ENCODE measurements at regions not wholly inside any gene's neighbourhood (a gene's known extent, or its start where the extent isn't known, plus 50 kb on each side); places are given as distances from the start of the nearest gene placed in this dataset.

- ATAC-seq (no peak), DNase-seq (no peak)
- Mint-ChIP-seq H3K27me3 (peaks cover 2% of the 10 kb centered on the region), H3K27ac (no peak overlapping the region), H3K36me3 (ENCODE audit: low read depth) (no peaks in the 10 kb centered on the region), H3K9me3 (no peaks in the 10 kb centered on the region), H3K4me3 (no peak overlapping the region), H3K4me1 (ENCODE audit: low read depth) (no peaks in the 10 kb centered on the region)
- ChIA-PET POLR2A (interaction anchor here (1.3 kb wide), 1 partner anchor 33 kb away, joined by 3 read pairs; no protein-coding TSS in a partner anchor), CTCF (no interaction called here)
- intact Hi-C loops (cut with micrococcal nuclease) = no loop called here
- TF ChIP-seq CTCF (IDR thresholded peaks at IDR 0.05) = no peak
Measured at GRCh38 chr1:244150071-244150470, 99.0 kb downstream of the ZBTB18 start.

GRCh38 chr1:244150665-244151064 is 99.6 kb downstream of the ZBTB18 start:
- peaks cover 2% of the 10 kb centered on the region for H3K27me3 Mint-ChIP-seq
- ATAC-seq (peak; percentile 27), DNase-seq (no peak)
- POLR2A ChIA-PET = interaction anchor here (1.3 kb wide), 1 partner anchor 33 kb away, joined by 3 read pairs; no protein-coding TSS in a partner anchor
- no peaks in the 10 kb centered on the region for H3K9me3 Mint-ChIP-seq
- TF ChIP-seq CTCF (IDR thresholded peaks at IDR 0.05) = no peak
- CTCF ChIA-PET = no interaction called here
- H3K36me3 Mint-ChIP-seq (ENCODE audit: low read depth) = no peaks in the 10 kb centered on the region
- H3K27ac Mint-ChIP-seq = no peak overlapping the region
- no peaks in the 10 kb centered on the region for H3K4me1 Mint-ChIP-seq (ENCODE audit: low read depth)
- no peak overlapping the region for H3K4me3 Mint-ChIP-seq
- intact Hi-C loops (cut with micrococcal nuclease) = no loop called here

GRCh38 chr1:244151537-244151936 is 100.5 kb downstream of the ZBTB18 start:
- Mint-ChIP-seq H3K4me3 (no peak overlapping the region), H3K27me3 (no peaks in the 10 kb centered on the region), H3K9me3 (no peaks in the 10 kb centered on the region), H3K36me3 (ENCODE audit: low read depth) (no peaks in the 10 kb centered on the region), H3K4me1 (ENCODE audit: low read depth) (no peaks in the 10 kb centered on the region), H3K27ac (no peak overlapping the region)
- no peak for DNase-seq
- no peak for TF ChIP-seq CTCF (IDR thresholded peaks at IDR 0.05)
- CTCF ChIA-PET = no interaction called here
- intact Hi-C loops (cut with micrococcal nuclease) = no loop called here
- POLR2A ChIA-PET = interaction anchor here (1.3 kb wide), 1 partner anchor 34 kb away, joined by 3 read pairs; no protein-coding TSS in a partner anchor
- no peak for ATAC-seq

GRCh38 chr1:244154508-244154871 is 103.4 kb downstream of the ZBTB18 start:
- ATAC-seq = no peak
- intact Hi-C loops (cut with micrococcal nuclease) = no loop called here
- no peaks in the 10 kb centered on the region for H3K9me3 Mint-ChIP-seq
- H3K36me3 Mint-ChIP-seq (ENCODE audit: low read depth) = no peaks in the 10 kb centered on the region
- H3K4me3 Mint-ChIP-seq = no peak overlapping the region
- no peaks in the 10 kb centered on the region for H3K4me1 Mint-ChIP-seq (ENCODE audit: low read depth)
- H3K27me3 Mint-ChIP-seq = no peaks in the 10 kb centered on the region
- DNase-seq = no peak
- POLR2A ChIA-PET = no interaction called here
- CTCF ChIA-PET = interaction anchor here (0.8 kb wide), 1 partner anchor 145 kb away, joined by 3 read pairs; no protein-coding TSS in a partner anchor
- no peak for TF ChIP-seq CTCF (IDR thresholded peaks at IDR 0.05)
- H3K27ac Mint-ChIP-seq = no peak overlapping the region

GRCh38 chr1:244154872-244155531 is 103.9 kb downstream of the ZBTB18 start:
- ATAC-seq (no peak), DNase-seq (no peak)
- no peak overlapping the region for H3K4me3 Mint-ChIP-seq
- H3K27me3 Mint-ChIP-seq = no peaks in the 10 kb centered on the region
- no peak overlapping the region for H3K27ac Mint-ChIP-seq
- no peaks in the 10 kb centered on the region for H3K4me1 Mint-ChIP-seq (ENCODE audit: low read depth)
- ChIA-PET POLR2A (no interaction called here), CTCF (interaction anchor here (0.8 kb wide), 1 partner anchor 144 kb away, joined by 3 read pairs; no protein-coding TSS in a partner anchor)
- no peak for TF ChIP-seq CTCF (IDR thresholded peaks at IDR 0.05)
- no peaks in the 10 kb centered on the region for H3K9me3 Mint-ChIP-seq
- no peaks in the 10 kb centered on the region for H3K36me3 Mint-ChIP-seq (ENCODE audit: low read depth)
- intact Hi-C loops (cut with micrococcal nuclease) = no loop called here

Data from activated CD8-positive, alpha-beta T cell treated with anti-CD3 and anti-CD28 coated beads for 36 hours (primary cell).